Uterus (tissue), 2 donors: ENCODE measurements at regions not wholly inside any gene's neighbourhood (a gene's known extent, or its start where the extent isn't known, plus 50 kb on each side); places are given as distances from the start of the nearest gene placed in this dataset.

Experiments
- CTCF ChIP-seq, 4 experiments: fragments of 200-600 bp in 2 of 4; fragments of 450-650 bp in 2 of 4; sonication (generic) in 2 of 4; IDR thresholded peaks; one replicate each; pipeline ENCODE4 v1.5.1; 2016 to 2019; ENCODE audit warnings: antibody characterized with exemption in 4 of 4, mild to moderate bottlenecking in 2 of 4, moderate library complexity in 1 of 4
- POLR2A ChIP-seq, 2 donors: fragments of 450-650 bp; IDR thresholded peaks; one replicate each; pipeline ENCODE4 v1.6.1; 2016; ENCODE audit warnings: antibody characterized with exemption in 2 of 2, mild to moderate bottlenecking in 1 of 2, moderate library complexity in 1 of 2

- no peak for TF ChIP-seq CTCF (IDR thresholded peaks at IDR 0.05)
- TF ChIP-seq POLR2A (IDR thresholded peaks at IDR 0.05) = no peak
These were observed 171.8 kb downstream of the WSCD1 start for GRCh38 chr17:6241996-6242395.
